DMS153 treated with DMSO at 0.1 percent for 48 hours (cell line): ENCODE measurements at regions not wholly inside any gene's neighbourhood (a gene's known extent, or its start where the extent isn't known, plus 50 kb on each side); places are given as distances from the start of the nearest gene placed in this dataset.

ENCODE experiments used
- DNase-seq: peaks from one replicate; lab custom pipeline; 2025; ENCODE audit not compliant: unreplicated experiment; lab: John Stamatoyannopoulos, UW

DNA sequence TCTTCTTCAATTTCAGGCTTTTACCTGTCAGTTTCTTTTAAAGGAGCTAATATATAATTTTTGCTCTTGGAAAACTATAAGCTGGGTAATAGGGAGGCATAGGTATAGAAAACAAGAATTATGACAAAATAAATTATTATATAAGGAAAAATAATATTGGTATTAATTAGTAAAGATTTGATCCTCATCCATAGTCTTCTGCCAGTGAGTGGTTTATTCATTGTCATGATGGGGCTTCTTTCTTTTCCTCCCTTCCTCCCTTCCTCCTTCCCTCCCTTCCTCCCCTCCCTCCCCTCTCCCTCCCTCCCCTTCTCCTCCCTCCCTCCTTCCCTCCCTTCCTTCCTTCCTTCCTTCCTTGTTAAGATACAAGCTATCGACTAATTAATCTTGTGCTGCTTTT lies 698.6 kb downstream of the SORCS3 start:
- DNase-seq = no peak

DNA sequence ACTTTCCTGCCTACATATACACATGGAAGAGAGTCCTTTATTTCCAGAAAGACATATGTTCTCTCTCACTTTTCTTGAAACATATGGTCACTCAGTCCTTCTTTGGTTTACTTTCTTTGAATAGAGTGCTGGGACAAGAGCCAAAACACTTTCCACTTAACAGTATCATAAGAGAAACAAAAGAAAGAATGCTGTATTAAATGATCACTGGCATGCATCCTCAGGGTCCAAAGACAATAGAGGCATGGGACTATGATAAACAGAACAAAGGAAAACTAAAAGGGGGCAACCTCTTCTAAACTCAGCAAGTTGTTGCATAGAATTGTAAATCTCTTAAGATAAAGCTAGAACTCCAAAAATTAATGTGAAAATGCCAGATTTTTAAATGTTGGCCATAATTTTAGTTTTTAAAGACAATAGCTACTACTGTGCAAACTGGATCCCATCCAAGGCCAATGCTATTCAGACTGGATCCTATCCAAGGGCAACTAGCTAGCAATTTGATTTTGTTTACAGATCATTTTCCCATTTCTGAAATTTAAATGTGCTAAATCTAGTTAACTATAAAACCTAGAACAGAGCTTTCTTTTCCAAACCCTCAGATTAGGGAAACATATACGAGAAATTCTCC lies 687.5 kb downstream of the SORCS3 start:
- no peak for DNase-seq
